ENCODE measurements at regions not wholly inside any gene's neighbourhood (a gene's known extent, or its start where the extent isn't known, plus 50 kb on each side); places are given as distances from the start of the nearest gene placed in this dataset.
A peak's percentile ranks its signal among the peaks of the same experiment; 100 is the strongest.
"Not testable (repeated sequence)": the region's sequence is repeated elsewhere in the genome, so short reads cannot be mapped to it uniquely, and the experiment has no call there.

GRCh38 chr9:88813638-88814209 lies 177.5 kb upstream of the S1PR3 start:
- no peak for DNase-seq (ENCODE audit: low spot score)

GRCh38 chr9:88814577-88814976 lies 176.7 kb upstream of the S1PR3 start:
- DNase-seq (ENCODE audit: low spot score), result no peak

- DNase-seq (ENCODE audit: low spot score), result no peak
Observed at GRCh38 chr9:88816141-88816540, 175.1 kb upstream of the S1PR3 start.

DNA sequence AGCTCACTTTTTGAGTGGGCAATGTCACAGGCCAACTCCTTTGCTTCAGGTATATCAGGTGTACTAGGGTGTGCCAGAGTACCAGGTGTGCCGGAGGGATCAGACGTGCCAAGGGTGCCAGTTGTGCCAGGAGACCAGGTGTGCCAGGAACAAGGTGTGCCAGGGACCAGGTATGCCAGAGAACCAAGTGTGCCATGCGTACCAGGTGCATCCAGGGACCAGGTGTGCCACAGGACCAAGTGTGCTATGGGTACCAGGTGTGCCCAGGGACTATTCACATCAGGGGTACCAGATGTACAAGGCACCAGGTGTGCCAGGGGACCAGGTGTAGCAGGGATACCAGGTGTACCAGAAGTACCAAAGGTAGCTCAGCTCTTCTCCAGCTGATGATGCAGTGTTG lies 174.7 kb upstream of the S1PR3 start:
- no peak for DNase-seq (ENCODE audit: low spot score)

- DNase-seq (ENCODE audit: low spot score), result no peak
Observed at GRCh38 chr9:88817628-88818027, 173.6 kb upstream of the S1PR3 start.

- DNase-seq (ENCODE audit: low spot score), result no peak
Observed at GRCh38 chr9:88818495-88819201, 172.6 kb upstream of the S1PR3 start.

DNA sequence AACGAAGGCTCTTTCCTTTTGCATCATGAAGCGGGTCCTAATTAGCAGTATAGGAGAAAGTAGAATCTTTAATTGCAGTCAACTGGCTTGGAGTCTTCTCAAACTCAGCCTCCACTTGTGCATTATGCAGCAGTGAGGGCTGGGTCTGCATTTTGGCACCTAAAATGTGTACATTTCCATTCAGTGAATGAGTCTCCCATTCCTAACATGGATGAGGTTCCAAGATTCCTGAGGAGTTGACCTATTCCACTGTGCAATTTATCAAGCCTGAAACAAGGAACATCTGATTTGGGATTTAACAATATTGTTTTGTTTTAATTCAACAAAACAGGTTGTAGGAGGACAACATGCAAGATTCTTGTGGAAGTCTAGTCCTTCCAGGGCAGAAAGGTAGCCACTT lies 171.8 kb upstream of the S1PR3 start:
- DNase-seq (ENCODE audit: low spot score), result no peak

- DNase-seq (ENCODE audit: low spot score), result no peak
Observed at GRCh38 chr9:88820055-88820454, 171.2 kb upstream of the S1PR3 start.

GRCh38 chr9:88821033-88821745 lies 170.1 kb upstream of the S1PR3 start:
- no peak for DNase-seq (ENCODE audit: low spot score)

- no peak for DNase-seq (ENCODE audit: low spot score)
Observed at GRCh38 chr9:88821746-88822106, 169.5 kb upstream of the S1PR3 start.

- no peak for DNase-seq (ENCODE audit: low spot score)
Observed at GRCh38 chr9:88824711-88825110, 166.6 kb upstream of the S1PR3 start.

GRCh38 chr9:88826181-88826580 lies 165.1 kb upstream of the S1PR3 start:
- DNase-seq (ENCODE audit: low spot score), result no peak

DNA sequence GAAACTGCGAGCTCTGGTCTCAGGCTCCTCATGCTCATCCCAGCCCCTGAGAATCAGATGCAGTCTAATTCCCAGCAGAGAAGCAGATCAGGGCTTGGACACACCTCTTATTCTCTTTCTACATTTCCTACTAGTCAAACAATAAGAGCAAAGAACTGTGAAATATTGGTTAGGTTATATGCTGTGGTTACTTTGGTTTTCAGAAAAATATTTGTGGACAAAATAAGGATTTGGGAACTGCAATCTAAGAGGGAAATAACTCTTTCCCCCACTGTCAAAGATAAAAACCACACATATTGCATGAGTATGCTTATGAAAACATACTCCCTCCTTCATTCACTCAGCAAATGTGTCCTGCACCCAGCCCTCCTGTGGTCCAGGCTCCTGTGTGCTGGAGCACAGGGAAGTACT lies 164.5 kb upstream of the S1PR3 start:
- DNase-seq (ENCODE audit: low spot score), result no peak

DNA sequence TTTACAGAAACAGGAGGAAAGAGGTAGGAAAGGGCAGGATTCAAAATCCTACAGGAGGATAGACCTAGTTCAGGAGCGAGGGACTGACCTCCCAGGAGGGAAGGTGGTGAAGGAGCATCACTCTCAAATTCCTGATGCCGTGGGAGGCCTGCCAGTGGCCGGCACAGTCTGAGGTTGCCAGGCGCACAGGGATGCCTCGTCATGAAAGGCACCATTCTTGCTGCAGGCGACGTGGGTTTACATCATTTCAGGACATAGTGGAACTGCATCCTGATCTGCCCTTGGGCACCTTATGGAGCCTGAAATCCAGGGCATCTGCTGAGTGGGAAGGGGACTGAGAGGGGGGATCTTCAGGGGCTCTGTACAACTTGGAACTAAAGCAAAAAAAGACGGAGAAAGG lies 163.2 kb upstream of the S1PR3 start:
- DNase-seq (ENCODE audit: low spot score), result no peak

DNA sequence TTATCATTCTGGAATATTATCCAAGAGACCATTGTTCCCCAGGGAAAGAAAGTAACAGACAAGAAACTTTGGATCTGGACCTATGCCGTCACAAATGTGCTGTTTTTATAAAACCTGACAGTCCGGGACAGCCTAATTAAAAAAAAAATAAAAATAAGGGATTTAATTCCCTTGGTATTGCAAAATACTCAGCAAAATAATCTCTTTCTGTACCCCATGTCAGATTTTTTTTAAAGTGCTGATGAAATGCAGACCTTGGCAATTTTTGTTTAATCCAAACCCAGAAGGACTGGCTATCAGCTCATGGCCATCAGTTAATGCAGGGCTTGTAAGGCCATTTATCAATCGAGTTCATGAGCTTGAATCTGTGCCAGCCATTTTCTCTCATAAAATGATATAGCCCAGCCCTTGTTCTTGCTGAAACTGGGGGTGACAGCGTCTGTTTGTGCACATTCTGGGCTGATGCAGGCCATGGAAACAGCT lies 162.7 kb upstream of the S1PR3 start:
- no peak for DNase-seq (ENCODE audit: low spot score)

DNA sequence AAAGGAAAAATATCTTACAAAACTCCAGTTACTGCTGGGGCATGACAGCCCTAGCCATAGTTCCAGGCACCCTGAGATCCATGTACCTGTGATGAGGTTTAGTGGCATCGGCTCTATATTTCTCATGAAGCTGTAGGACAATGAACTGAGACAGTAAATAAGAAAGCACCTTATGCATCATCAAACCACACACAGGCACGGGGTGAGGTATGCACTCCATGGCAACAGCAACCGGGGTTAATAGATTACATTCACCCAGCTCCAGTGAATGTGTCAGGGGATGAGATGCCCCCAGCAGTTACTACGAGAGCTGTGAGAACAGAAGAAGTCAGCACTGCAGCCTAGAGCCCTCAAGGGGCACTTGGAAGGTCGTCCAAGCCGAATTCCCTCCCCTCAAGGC lies 162.0 kb upstream of the S1PR3 start:
- DNase-seq (ENCODE audit: low spot score), result no peak

- DNase-seq (ENCODE audit: low spot score), result no peak
Observed at GRCh38 chr9:88831713-88832407, 159.4 kb upstream of the S1PR3 start.

DNA sequence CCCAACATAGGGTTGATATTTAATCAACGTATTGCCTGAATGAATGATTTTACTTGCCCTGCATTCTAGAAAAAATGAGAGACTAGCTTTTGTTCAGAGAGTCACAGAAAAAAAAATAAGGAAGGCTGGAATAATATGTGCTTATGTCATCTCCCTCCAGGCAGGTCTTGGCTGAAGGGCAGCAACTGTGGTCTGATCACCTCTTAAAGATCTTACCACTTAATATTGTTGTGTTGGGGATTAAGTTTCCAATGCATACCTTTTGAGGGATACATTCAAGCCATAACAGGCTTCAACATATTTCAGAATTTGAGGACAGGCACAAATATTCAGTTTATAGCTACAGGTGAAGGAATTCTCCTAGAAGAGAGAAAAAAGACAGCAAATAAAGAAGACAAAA lies 157.3 kb upstream of the S1PR3 start:
- DNase-seq (ENCODE audit: low spot score), result no peak

- peak; percentile 41 for DNase-seq (ENCODE audit: low spot score)
Observed at GRCh38 chr9:88835038-88835466, 156.2 kb upstream of the S1PR3 start.

DNA sequence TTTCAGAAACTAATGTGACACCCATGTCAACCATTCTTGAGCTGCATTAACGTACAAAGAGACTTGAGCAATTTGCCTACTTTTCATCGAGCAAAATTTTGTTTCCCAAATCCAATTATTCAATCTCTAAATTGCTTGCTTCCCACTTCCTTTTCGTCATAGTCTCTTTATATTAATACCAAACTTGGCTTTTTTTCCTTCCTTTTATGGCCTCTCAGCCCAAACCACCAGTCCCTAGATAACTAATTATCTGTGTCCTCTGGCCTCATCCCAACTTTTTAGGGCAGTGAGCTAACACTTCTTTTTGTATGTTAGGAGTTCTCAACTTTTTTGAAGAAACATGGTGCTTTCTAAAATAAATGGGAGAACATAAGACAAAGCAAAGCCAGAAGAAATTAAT lies 155.5 kb upstream of the S1PR3 start:
- no peak for DNase-seq (ENCODE audit: low spot score)

GRCh38 chr9:88837731-88838130 lies 153.5 kb upstream of the S1PR3 start:
- DNase-seq (ENCODE audit: low spot score), result no peak

- not testable (repeated sequence) for DNase-seq (ENCODE audit: low spot score)
Observed at GRCh38 chr9:88849878-88850277, 141.4 kb upstream of the S1PR3 start.

DNA sequence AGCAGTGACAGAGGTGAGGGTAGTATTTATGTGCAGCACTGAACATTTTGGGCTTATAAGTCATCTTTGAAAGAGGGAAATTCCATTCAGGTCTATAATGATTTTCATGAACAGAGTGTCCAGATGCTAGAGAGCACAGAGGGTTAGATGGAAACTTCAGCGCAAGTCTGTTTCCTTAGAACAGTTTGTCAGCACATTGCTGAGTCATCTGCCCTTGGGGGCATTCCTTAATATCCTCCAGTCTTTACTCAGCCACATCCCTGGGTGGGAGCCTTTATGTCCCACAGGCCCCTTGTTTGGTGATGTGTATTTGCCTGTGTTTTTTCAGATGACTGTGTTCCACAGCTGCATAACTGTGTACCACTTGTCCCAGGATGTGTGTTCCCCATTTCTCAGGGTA lies 138.5 kb upstream of the S1PR3 start:
- no peak for DNase-seq (ENCODE audit: low spot score)
